Urinary bladder (tissue), 3 donors: ENCODE measurements at regions not wholly inside any gene's neighbourhood (a gene's known extent, or its start where the extent isn't known, plus 50 kb on each side); places are given as distances from the start of the nearest gene placed in this dataset.

Experiments
- DNase-seq: peaks from one replicate; pipeline ENCODE4 v3.0.0-alpha.2; 2015; ENCODE audit errors: extremely low spot score
- H3K27ac ChIP-seq: one replicate; pipeline ENCODE4 v1.5.1; 2013; ENCODE audit warnings: low read depth, mild to moderate bottlenecking, moderate library complexity
- H3K36me3 ChIP-seq: one replicate; pipeline ENCODE4 v1.6.1; 2013; ENCODE audit warnings: mild to moderate bottlenecking, moderate library complexity; ENCODE audit not compliant: insufficient read depth
- H3K4me1 ChIP-seq: one replicate; pipeline ENCODE4 v1.6.1; 2013; ENCODE audit warnings: mild to moderate bottlenecking, moderate library complexity; ENCODE audit not compliant: insufficient read depth
- H3K4me3 ChIP-seq: one replicate; pipeline ENCODE4 v1.5.1; 2013; ENCODE audit warnings: low read depth, low read length
- WGBS: extraction: QIAGEN DNeasy Blood & Tissue Kit; methylation state at CpG from one replicate; pipeline ENCODE4 v1.1.7; 2013; 5-methylcytosine and 5-hydroxymethylcytosine counted together
- donor health status: healthy with polysubstance abuse.
- donor health status: healthy.

- no peak overlapping the region for H3K4me3 ChIP-seq
- no peaks in the 10 kb centered on the region for H3K36me3 ChIP-seq
- no peak for DNase-seq
- WGBS, result 78% methylated on average over 2 of the region's 2 CpGs
- no peak overlapping the region for H3K27ac ChIP-seq
- H3K4me1 ChIP-seq, result no peaks in the 10 kb centered on the region
Measured at GRCh38 chr1:195960580-195960979, 647.7 kb downstream of the KCNT2 start.

- no peaks in the 10 kb centered on the region for H3K4me1 ChIP-seq
- H3K27ac ChIP-seq, result no peak overlapping the region
- H3K4me3 ChIP-seq, result no peak overlapping the region
- no peaks in the 10 kb centered on the region for H3K36me3 ChIP-seq
- 87% methylated on average over 4 of the region's 4 CpGs for WGBS
- DNase-seq, result no peak
Measured at GRCh38 chr1:195958131-195958530, 650.1 kb downstream of the KCNT2 start.

GRCh38 chr1:195956845-195957244 is 651.4 kb downstream of the KCNT2 start:
- DNase-seq, result no peak
- Histone ChIP-seq H3K36me3 (no peaks in the 10 kb centered on the region), H3K4me1 (no peaks in the 10 kb centered on the region), H3K4me3 (no peak overlapping the region), H3K27ac (no peak overlapping the region)
- 67% methylated on average over 3 of the region's 3 CpGs for WGBS

- 85% methylated on average over 6 of the region's 6 CpGs for WGBS
- H3K36me3 ChIP-seq, result no peaks in the 10 kb centered on the region
- H3K4me3 ChIP-seq, result no peak overlapping the region
- DNase-seq, result no peak
- H3K27ac ChIP-seq, result no peak overlapping the region
- H3K4me1 ChIP-seq, result no peaks in the 10 kb centered on the region
Measured at GRCh38 chr1:195954848-195955247, 653.4 kb downstream of the KCNT2 start.

GRCh38 chr1:195951313-195951712 is 656.9 kb downstream of the KCNT2 start:
- 71% methylated on average over 2 of the region's 2 CpGs for WGBS
- DNase-seq, result no peak
- no peak overlapping the region for H3K4me3 ChIP-seq
- no peak overlapping the region for H3K27ac ChIP-seq
- no peaks in the 10 kb centered on the region for H3K4me1 ChIP-seq
- H3K36me3 ChIP-seq, result no peaks in the 10 kb centered on the region

GRCh38 chr1:195948123-195948895 is 659.9 kb downstream of the KCNT2 start:
- Histone ChIP-seq H3K36me3 (no peaks in the 10 kb centered on the region), H3K4me3 (no peak overlapping the region), H3K4me1 (no peaks in the 10 kb centered on the region), H3K27ac (no peak overlapping the region)
- WGBS, result 95% methylated on average over 22 of the region's 22 CpGs
- no peak for DNase-seq

- Histone ChIP-seq H3K4me1 (no peaks in the 10 kb centered on the region), H3K36me3 (no peaks in the 10 kb centered on the region), H3K27ac (no peak overlapping the region), H3K4me3 (no peak overlapping the region)
- 89% methylated on average over 4 of the region's 4 CpGs for WGBS
- no peak for DNase-seq
Measured at GRCh38 chr1:195946500-195946899, 661.7 kb downstream of the KCNT2 start.

GRCh38 chr1:195941795-195942194 is 666.4 kb downstream of the KCNT2 start:
- no peaks in the 10 kb centered on the region for H3K36me3 ChIP-seq
- WGBS, result 82% methylated on average over 1 of the region's 1 CpG
- no peak overlapping the region for H3K27ac ChIP-seq
- H3K4me1 ChIP-seq, result no peaks in the 10 kb centered on the region
- no peak for DNase-seq
- H3K4me3 ChIP-seq, result no peak overlapping the region

- DNase-seq, result no peak
- 97% methylated on average over 1 of the region's 1 CpG for WGBS
- Histone ChIP-seq H3K4me3 (no peak overlapping the region), H3K36me3 (no peaks in the 10 kb centered on the region), H3K4me1 (no peaks in the 10 kb centered on the region), H3K27ac (no peak overlapping the region)
Measured at GRCh38 chr1:195941314-195941713, 666.9 kb downstream of the KCNT2 start.

- no peaks in the 10 kb centered on the region for H3K36me3 ChIP-seq
- DNase-seq, result no peak
- 57% methylated on average over 3 of the region's 3 CpGs for WGBS
- no peak overlapping the region for H3K4me3 ChIP-seq
- H3K27ac ChIP-seq, result no peak overlapping the region
- no peaks in the 10 kb centered on the region for H3K4me1 ChIP-seq
Measured at GRCh38 chr1:195939844-195940243, 668.4 kb downstream of the KCNT2 start.

- 29% methylated on average over 10 of the region's 10 CpGs for WGBS
- H3K4me3 ChIP-seq, result no peak overlapping the region
- H3K27ac ChIP-seq, result no peak overlapping the region
- DNase-seq, result peak; percentile 28
- no peaks in the 10 kb centered on the region for H3K4me1 ChIP-seq
- no peaks in the 10 kb centered on the region for H3K36me3 ChIP-seq
Measured at GRCh38 chr1:195934817-195935553, 673.3 kb downstream of the KCNT2 start.

- no peak for DNase-seq
Measured at GRCh38 chr1:195933835-195934234, 674.4 kb downstream of the KCNT2 start.

GRCh38 chr1:195915826-195916225 is 692.4 kb downstream of the KCNT2 start:
- no peak for DNase-seq
- WGBS, result 98% methylated on average over 1 of the region's 1 CpG
- H3K36me3 ChIP-seq, result no peaks in the 10 kb centered on the region
- no peaks in the 10 kb centered on the region for H3K4me1 ChIP-seq
- H3K4me3 ChIP-seq, result no peak overlapping the region
- no peak overlapping the region for H3K27ac ChIP-seq

More at GRCh38 chr1:195933835-195934234, 674.4 kb downstream of the KCNT2 start:
- Histone ChIP-seq H3K36me3 (no peaks in the 10 kb centered on the region), H3K4me1 (no peaks in the 10 kb centered on the region), H3K4me3 (no peak overlapping the region), H3K27ac (no peak overlapping the region)
- 80% methylated on average over 1 of the region's 1 CpG for WGBS

GRCh38 chr1:195909061-195909460 is 699.2 kb downstream of the KCNT2 start:
- no peak for DNase-seq
- no peak overlapping the region for H3K27ac ChIP-seq
- no peaks in the 10 kb centered on the region for H3K36me3 ChIP-seq
- WGBS, result 92% methylated on average over 6 of the region's 6 CpGs
- H3K4me1 ChIP-seq, result no peaks in the 10 kb centered on the region
- no peak overlapping the region for H3K4me3 ChIP-seq
